HEK293T (cell line): ENCODE measurements at regions not wholly inside any gene's neighbourhood (a gene's known extent, or its start where the extent isn't known, plus 50 kb on each side); places are given as distances from the start of the nearest gene placed in this dataset.

Source experiments
- CTCF ChIA-PET: fragments of 350-600 bp; formaldehyde crosslinking; extraction: SDS; loops from one replicate; lab custom pipeline; 2021; ENCODE audit warnings: antibody characterized with exemption, inconsistent platforms; lab: Yijun Ruan, JAX
- POLR2A ChIA-PET: fragments of 350-600 bp; formaldehyde crosslinking; extraction: SDS; loops from one replicate; lab custom pipeline; 2020; ENCODE audit warnings: antibody characterized with exemption, inconsistent platforms; lab: Yijun Ruan, JAX
- DNase-seq: peaks from one replicate; pipeline ENCODE4 v3.0.0; 2012; ENCODE audit warnings: mixed read lengths; ENCODE audit errors: extremely low spot score
- ARNT ChIP-seq: fragments of 450-650 bp; IDR thresholded peaks from 2 replicates; pipeline ENCODE4 v1.6.1; 2017; ENCODE audit warnings: mild to moderate bottlenecking
- BHLHE40 ChIP-seq: fragments of 450-650 bp; IDR thresholded peaks from 2 replicates; pipeline ENCODE4 v1.6.1; 2016; ENCODE audit warnings: mild to moderate bottlenecking, moderate library complexity, borderline replicate concordance
- CTBP1 ChIP-seq: fragments of 450-650 bp; IDR thresholded peaks from 2 replicates; pipeline ENCODE4 v1.6.1; 2016; ENCODE audit warnings: borderline replicate concordance
- ELF4 ChIP-seq: fragments of 450-650 bp; IDR thresholded peaks from 2 replicates; pipeline ENCODE4 v1.6.1; 2017; ENCODE audit warnings: antibody characterized with exemption
- FOXA1 ChIP-seq: fragments of 450-650 bp; IDR thresholded peaks from 2 replicates; pipeline ENCODE4 v1.6.1; 2016; ENCODE audit warnings: mild to moderate bottlenecking
- FOXK2 ChIP-seq: fragments of 450-650 bp; IDR thresholded peaks from 2 replicates; pipeline ENCODE4 v1.6.1; 2016; ENCODE audit warnings: mild to moderate bottlenecking
- FOXM1 ChIP-seq: fragments of 450-650 bp; IDR thresholded peaks from 2 replicates; pipeline ENCODE4 v1.6.1; 2017; ENCODE audit warnings: mild to moderate bottlenecking, borderline replicate concordance
- HDGF ChIP-seq: fragments of 450-650 bp; IDR thresholded peaks from 2 replicates; pipeline ENCODE4 v1.6.1; 2017; ENCODE audit warnings: antibody characterized with exemption, borderline replicate concordance
- L3MBTL2 ChIP-seq: fragments of 450-650 bp; conservative IDR thresholded peaks from 2 replicates; pipeline ENCODE4 v1.6.1; 2016; ENCODE audit warnings: mild to moderate bottlenecking
- LEF1 ChIP-seq: fragments of 450-650 bp; IDR thresholded peaks from 2 replicates; pipeline ENCODE4 v1.6.1; 2017; ENCODE audit warnings: mild to moderate bottlenecking, borderline replicate concordance
- NFRKB ChIP-seq: fragments of 450-650 bp; IDR thresholded peaks from 2 replicates; pipeline ENCODE4 v1.6.1; 2016; ENCODE audit warnings: mild to moderate bottlenecking, moderate library complexity
- SP1 ChIP-seq: fragments of 450-650 bp; IDR thresholded peaks from 2 replicates; pipeline ENCODE4 v1.6.1; 2017
- SUZ12 ChIP-seq: fragments of 450-650 bp; IDR thresholded peaks from 2 replicates; pipeline ENCODE4 v1.6.1; 2016; ENCODE audit warnings: mild to moderate bottlenecking
- TARDBP ChIP-seq: fragments of 450-650 bp; IDR thresholded peaks from 2 replicates; pipeline ENCODE4 v1.6.1; 2016
- ZNF384 ChIP-seq: fragments of 450-650 bp; IDR thresholded peaks from 2 replicates; pipeline ENCODE4 v1.6.1; 2016
- TF ChIP-seq, protein P1 (sequence below): fragments of 450-650 bp; IDR thresholded peaks from 2 replicates; pipeline ENCODE4 v1.6.1; 2016

DNA sequence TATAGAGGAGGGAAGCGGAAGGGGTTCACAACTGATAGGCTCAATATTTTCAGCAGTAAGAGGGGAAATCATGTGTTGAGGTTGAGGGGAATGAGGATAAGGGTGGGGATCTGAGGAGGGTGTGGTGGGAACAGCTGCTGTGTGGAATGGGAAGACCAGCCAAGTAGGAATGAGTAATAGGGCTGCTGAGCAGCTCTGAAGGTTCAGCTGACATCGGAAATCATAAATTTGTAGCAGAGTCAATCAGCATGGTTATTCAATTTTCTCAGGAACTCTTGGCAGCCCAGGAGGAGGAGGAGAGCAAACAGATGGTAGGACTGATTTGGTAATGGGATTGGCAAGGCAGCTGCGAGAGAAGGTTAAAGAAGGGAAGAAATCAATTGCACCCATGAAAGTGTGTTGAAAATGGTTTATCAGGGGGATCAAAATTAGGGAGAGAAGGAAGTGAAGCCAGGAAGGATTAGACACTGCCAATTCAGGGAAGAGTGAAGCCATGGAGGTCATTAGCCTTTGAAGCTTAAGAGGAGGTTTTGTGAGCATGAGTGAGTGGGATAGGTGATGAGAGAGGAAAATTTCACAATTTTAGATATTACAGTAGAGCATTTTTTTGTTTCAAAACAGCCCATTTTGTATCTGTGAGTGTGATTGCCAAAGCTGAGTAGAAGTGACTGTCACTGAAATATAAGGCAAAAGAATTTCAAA lies 82.6 kb downstream of the PCDH7 start:
- ChIA-PET CTCF (no interaction called here), POLR2A (no interaction called here)
- DNase-seq = no peak
- TF ChIP-seq TARDBP = no peak
- no peak for TF ChIP-seq HDGF
- TF ChIP-seq LEF1 = no peak
- TF ChIP-seq ARNT = no peak
- TF ChIP-seq, protein P1, sequence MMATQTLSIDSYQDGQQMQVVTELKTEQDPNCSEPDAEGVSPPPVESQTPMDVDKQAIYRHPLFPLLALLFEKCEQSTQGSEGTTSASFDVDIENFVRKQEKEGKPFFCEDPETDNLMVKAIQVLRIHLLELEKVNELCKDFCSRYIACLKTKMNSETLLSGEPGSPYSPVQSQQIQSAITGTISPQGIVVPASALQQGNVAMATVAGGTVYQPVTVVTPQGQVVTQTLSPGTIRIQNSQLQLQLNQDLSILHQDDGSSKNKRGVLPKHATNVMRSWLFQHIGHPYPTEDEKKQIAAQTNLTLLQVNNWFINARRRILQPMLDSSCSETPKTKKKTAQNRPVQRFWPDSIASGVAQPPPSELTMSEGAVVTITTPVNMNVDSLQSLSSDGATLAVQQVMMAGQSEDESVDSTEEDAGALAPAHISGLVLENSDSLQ = no peak
- no peak for TF ChIP-seq FOXM1

DNA sequence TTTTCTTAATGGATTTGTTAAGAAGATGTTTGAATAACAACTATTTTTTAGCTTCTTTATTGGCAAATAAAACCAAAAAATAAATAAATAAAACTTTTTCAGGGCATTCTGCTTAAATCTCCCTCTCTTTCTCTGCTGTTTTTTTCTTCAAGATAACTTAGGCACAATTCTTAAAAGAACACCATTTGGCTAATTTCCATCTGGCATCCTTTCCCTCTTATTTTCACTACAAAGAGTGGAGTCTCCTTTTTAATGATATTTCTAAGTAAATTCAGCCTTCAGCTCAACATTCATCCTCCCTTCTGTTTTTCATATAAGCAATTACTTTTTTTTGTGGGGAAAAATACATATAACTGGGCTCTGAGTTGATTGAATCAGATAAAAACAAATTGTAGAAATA lies 88.1 kb downstream of the PCDH7 start:
- ChIA-PET POLR2A (no interaction called here), CTCF (no interaction called here)
- DNase-seq = no peak
- TF ChIP-seq FOXM1 (no peak), NFRKB (no peak), LEF1 (no peak), FOXA1 (no peak), TARDBP (no peak), CTBP1 (no peak), ZNF384 (no peak), SUZ12 (no peak), ELF4 (no peak), BHLHE40 (no peak), L3MBTL2 (no peak), ARNT (no peak), HDGF (no peak), SP1 (no peak), FOXK2 (no peak)
- TF ChIP-seq, protein P1 = no peak

DNA sequence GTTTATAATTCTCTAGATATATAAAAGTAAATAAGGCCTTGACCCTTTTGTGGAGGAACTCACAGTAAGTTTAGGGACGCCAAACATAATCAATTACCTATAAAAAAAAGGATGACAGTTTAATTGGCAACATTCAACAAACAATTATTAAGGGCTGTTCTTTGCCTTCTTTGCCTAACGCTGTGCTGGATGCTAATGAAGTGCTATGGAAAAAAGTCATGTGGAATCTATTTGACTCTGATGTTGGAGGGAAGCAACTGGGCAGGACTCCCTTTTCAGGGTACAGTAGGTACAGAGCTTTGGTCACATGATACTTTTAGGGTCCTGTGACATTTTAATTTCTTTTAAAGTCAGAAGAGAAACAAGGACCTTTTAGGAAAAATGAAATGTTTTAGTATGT lies 91.1 kb downstream of the PCDH7 start:
- CTCF ChIA-PET = no interaction called here
- POLR2A ChIA-PET = no interaction called here
- TF ChIP-seq NFRKB (no peak), BHLHE40 (no peak), SUZ12 (no peak), FOXM1 (no peak), ELF4 (no peak), FOXA1 (no peak), HDGF (no peak)
- no peak for DNase-seq

DNA sequence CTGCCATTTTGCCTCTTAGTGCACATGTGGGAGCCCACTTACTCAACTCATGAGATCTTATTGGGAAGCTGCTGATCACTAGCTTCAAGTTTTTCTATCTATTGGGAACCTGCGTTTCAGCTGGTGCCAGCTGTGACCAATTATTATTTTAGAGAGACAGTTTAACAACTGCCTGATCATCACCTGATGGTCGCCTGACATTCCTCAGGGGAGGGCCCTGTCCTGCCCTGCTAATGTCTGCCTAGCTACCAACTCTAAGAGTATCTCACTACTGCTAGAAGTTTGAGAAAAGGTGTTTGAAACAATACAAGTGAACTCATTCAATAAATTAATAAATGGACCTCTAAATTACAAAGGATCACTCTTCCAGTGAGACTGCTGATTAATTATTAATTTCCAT lies 95.5 kb downstream of the PCDH7 start:
- TF ChIP-seq BHLHE40 = no peak
- no peak for TF ChIP-seq HDGF
- TF ChIP-seq ARNT = no peak
- no peak for TF ChIP-seq LEF1
- no peak for TF ChIP-seq ELF4
- no peak for TF ChIP-seq CTBP1
- no peak for TF ChIP-seq FOXM1
- CTCF ChIA-PET = no interaction called here
- POLR2A ChIA-PET = no interaction called here
- no peak for DNase-seq

DNA sequence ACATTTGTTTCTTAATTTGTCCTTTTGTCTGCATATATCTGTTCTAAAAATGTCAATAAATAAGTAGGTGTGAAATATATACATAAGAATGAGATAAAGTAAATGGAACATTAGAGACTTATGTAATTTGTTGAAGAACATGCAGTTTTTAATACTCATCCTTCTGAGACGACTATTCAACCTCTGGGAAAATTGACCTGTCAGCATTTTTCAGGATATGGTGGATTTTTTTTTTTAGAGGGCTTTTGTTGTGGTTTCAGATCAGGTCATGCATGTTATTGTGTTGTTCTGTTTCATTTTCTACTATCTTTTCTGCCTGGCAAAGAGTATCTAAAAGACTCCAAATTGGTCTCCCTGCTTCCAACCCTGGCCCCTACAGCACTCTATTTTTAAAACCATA lies 97.3 kb downstream of the PCDH7 start:
- DNase-seq = no peak
- ChIA-PET CTCF (no interaction called here), POLR2A (interaction anchor here (0.6 kb wide), 1 partner anchor 22 kb away, joined by 3 read pairs; no protein-coding TSS in a partner anchor)
- no peak for TF ChIP-seq ARNT
- TF ChIP-seq, protein P1 = no peak
- no peak for TF ChIP-seq LEF1
- TF ChIP-seq NFRKB = no peak
- TF ChIP-seq FOXM1 = no peak
- TF ChIP-seq L3MBTL2 = no peak
- TF ChIP-seq ELF4 = no peak
- no peak for TF ChIP-seq SP1
- TF ChIP-seq FOXK2 = no peak
- TF ChIP-seq HDGF = no peak
- TF ChIP-seq BHLHE40 = no peak
- no peak for TF ChIP-seq CTBP1
- TF ChIP-seq TARDBP = no peak
- no peak for TF ChIP-seq FOXA1

DNA sequence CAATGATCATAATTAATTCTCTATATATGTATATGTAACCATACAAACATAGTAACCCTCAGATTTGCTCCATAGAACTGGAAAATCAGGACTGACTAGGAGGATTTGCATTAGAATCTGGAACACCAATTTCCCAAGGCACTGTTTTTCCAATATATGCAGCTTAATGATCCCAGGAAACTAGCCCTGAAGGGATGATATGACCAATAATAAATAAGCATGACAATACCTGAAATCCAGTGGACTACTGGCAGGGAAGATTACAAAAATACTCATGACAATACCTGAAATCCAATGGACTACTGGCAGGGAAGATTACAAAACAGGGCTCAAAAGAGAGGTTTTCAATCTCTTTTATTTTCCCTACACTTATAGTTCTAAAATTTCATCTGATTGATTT lies 98.4 kb downstream of the PCDH7 start:
- no peak for DNase-seq
- POLR2A ChIA-PET = no interaction called here
- CTCF ChIA-PET = no interaction called here
- TF ChIP-seq, protein P1 = no peak
- no peak for TF ChIP-seq ARNT
- TF ChIP-seq BHLHE40 = no peak
- TF ChIP-seq ELF4 = no peak
- TF ChIP-seq FOXK2 = no peak
- TF ChIP-seq L3MBTL2 = no peak
